ENCODE measurements at regions not wholly inside any gene's neighbourhood (a gene's known extent, or its start where the extent isn't known, plus 50 kb on each side); places are given as distances from the start of the nearest gene placed in this dataset.

- TF ChIP-seq, protein P1, sequence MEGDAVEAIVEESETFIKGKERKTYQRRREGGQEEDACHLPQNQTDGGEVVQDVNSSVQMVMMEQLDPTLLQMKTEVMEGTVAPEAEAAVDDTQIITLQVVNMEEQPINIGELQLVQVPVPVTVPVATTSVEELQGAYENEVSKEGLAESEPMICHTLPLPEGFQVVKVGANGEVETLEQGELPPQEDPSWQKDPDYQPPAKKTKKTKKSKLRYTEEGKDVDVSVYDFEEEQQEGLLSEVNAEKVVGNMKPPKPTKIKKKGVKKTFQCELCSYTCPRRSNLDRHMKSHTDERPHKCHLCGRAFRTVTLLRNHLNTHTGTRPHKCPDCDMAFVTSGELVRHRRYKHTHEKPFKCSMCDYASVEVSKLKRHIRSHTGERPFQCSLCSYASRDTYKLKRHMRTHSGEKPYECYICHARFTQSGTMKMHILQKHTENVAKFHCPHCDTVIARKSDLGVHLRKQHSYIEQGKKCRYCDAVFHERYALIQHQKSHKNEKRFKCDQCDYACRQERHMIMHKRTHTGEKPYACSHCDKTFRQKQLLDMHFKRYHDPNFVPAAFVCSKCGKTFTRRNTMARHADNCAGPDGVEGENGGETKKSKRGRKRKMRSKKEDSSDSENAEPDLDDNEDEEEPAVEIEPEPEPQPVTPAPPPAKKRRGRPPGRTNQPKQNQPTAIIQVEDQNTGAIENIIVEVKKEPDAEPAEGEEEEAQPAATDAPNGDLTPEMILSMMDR (optimal IDR thresholded peaks at IDR 0.05 in 1 of 3, IDR thresholded peaks at IDR 0.05 in 1 of 3, conservative IDR thresholded peaks at IDR 0.05 in 1 of 3; ENCODE audit: extremely low read depth in 1 of 3, insufficient read depth in 2 of 3, low read length in 3 of 3) = no peak
- no peak for TF ChIP-seq EZH2 (IDR thresholded peaks at IDR 0.05; ENCODE audit: low read length)
These were observed 315.7 kb downstream of the FOXA2 start for GRCh38 chr20:22268675-22269074.
